ENCODE measurements at regions not wholly inside any gene's neighbourhood (a gene's known extent, or its start where the extent isn't known, plus 50 kb on each side); places are given as distances from the start of the nearest gene placed in this dataset.
"Not testable (repeated sequence)": the region's sequence is repeated elsewhere in the genome, so short reads cannot be mapped to it uniquely, and the experiment has no call there.

- no peak for DNase-seq
These were observed 607.1 kb downstream of the PTPRC start for GRCh38 chr1:199245946-199246345.

- peak; percentile 1 for DNase-seq
These were observed 607.9 kb downstream of the PTPRC start for GRCh38 chr1:199246716-199247115.

DNA sequence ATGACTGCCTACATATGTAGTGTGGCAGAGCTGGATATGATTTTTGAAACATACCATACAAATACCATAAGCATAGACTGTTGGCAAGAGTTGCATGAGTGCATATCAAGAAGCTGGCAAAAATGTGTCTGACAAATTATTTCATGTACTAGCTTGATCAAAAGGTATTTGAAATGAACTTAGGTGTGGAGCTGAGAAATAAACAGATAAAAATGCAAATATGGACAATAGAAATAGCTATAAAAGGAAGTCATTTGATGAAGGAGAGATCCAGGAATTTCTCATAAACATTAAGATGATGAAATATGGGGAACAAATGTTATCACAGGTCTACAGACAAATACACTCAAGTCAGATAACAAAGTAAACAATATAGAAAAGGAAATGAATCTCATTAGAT, 609.1 kb downstream of the PTPRC start:
- no peak for DNase-seq

- not testable (repeated sequence) for DNase-seq
These were observed 615.2 kb downstream of the PTPRC start for GRCh38 chr1:199254040-199254439.

- no peak for DNase-seq
These were observed 622.5 kb downstream of the PTPRC start for GRCh38 chr1:199261328-199261727.

GRCh38 chr1:199264283-199264682, 625.4 kb downstream of the PTPRC start:
- no peak for DNase-seq

- DNase-seq, result no peak
These were observed 626.1 kb downstream of the PTPRC start for GRCh38 chr1:199264911-199265310.

DNA sequence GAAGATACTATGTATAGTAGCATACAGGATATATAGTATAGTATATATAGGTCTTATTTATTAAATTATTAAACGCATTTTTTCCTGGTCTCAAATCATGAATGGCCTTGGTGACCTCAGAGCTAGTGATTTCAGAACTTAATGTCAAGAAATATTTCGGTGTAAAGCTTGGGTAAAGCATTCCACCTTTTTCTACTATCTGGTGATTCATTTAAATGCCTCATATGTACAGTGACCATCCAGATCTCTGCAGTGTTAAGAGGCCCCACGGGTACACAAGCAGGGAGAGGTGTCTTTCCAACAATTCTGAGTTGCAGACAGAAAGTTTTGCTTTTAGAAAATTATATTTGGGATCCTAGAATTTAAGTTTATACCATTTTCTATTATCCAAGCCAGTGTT, 626.5 kb downstream of the PTPRC start:
- no peak for DNase-seq

DNA sequence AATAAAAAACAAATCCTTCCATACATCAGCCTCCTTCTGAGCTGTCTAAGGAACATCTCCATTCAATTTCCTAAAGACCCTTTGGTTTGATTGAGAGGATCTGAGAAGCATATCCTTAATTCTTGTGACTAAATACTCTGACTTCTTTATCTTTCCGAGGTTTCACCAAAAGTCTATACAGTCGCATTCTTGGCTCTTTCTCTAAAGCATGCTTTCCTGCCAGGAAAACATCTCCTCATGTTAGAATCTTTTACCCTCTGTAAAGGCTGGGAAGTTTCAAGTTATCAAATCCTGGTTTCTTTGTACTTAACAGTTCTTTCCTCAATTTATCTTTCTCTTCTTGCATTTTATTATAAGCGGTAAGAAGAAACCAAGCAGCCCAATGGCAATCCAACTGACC, 630.4 kb downstream of the PTPRC start:
- no peak for DNase-seq

DNA sequence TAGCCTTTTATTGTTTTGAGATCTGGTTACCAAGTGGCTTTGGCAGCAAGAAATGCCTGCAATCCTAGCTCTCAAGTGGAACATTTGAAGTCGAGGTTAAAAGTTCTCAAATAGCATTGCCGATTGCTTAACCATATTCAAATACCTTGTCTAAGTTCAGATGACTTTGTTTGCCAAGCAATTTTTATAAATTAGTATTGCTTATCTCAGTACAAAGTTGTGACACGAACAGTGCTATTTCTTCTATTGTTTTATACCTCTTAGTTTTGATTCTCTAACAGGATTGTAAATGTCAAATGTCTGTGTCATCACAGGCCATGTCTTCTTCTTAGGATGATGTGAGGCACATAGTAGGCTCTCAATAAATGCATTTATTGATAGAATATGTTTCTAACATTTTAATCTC, 633.3 kb downstream of the PTPRC start:
- DNase-seq, result no peak

GRCh38 chr1:199272628-199273086, 633.8 kb downstream of the PTPRC start:
- DNase-seq, result no peak

DNA sequence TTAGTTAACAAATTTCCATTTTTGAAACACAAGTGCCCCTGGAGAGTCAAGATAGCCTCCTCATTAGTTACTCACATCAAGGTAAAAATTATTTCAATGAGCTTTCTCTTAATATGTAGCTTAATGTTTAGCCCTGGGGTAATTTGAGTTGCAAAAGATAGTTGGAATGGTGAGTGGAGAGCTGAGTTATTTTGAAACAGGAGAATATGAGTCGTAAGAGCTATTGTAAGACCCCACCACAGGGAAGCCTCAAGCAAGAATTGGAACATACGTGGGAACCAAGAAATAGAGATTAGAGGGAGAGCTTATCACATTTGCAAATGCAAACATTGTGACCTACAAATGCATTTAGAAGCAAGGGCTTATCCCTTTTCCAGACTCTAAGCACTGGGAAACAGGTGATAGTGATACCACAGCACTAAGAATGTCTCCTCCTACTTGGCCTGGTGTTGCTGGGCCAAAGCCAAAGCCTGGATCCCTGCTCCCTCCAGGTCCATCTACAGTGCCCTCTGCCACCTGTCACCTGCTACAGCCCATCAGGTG, 635.1 kb downstream of the PTPRC start:
- DNase-seq, result peak; percentile 46

DNA sequence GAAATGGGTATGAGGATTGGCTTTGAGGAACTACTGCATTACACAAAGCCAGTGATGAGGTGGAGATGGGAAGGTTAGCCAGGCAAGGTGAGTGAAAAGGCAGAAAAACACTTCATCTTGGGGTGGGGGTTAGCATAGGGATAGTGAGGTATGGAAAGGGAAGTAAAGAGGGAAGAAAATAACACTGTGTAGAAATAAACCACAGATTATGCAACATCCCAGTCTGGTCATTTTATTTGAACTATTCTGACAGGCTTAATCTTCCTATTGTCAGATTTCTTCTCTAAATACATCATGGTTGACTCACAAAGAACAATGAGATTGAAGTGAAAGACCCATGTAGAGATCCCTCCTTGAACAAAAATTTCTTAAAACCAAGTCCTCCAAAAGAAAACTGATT, 640.2 kb downstream of the PTPRC start:
- DNase-seq, result no peak

DNA sequence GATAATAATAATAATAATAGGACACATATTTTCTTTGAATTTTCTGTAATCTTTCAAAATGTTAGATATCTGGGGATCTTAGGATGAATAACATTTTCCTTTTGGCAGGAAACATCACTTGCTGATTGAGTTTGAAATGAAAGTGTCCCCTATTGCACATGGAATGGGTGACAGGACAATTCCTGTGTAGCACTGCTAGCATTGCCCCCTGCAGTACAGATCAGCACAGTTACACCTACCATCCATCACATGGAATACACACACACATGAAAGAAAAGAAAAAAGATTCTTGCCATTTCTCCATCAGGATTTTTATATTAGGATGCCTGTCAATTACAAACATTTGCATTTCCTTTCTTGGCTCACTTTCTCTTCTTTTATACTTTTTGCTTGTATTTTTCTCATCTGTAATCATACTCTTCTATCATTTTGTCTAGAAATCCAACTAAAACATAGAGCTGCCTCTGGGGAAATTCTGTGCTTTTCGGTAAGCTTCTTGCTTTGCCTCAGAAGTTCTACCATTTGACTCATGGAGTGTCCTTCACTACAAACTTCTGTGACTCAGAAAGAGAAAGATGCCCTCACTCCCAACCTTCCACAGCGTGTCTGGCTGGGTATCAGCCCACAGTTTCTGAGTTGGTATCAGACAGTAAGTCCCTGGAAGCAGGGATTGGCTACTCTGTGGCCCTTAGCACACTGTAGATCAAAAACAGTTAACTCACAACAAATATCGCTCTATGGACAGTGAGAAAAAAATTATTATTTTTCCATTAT, 641.2 kb downstream of the PTPRC start:
- no peak for DNase-seq

- no peak for DNase-seq
These were observed 644.0 kb downstream of the PTPRC start for GRCh38 chr1:199282751-199283305.

GRCh38 chr1:199283794-199284193, 645.0 kb downstream of the PTPRC start:
- DNase-seq, result no peak

DNA sequence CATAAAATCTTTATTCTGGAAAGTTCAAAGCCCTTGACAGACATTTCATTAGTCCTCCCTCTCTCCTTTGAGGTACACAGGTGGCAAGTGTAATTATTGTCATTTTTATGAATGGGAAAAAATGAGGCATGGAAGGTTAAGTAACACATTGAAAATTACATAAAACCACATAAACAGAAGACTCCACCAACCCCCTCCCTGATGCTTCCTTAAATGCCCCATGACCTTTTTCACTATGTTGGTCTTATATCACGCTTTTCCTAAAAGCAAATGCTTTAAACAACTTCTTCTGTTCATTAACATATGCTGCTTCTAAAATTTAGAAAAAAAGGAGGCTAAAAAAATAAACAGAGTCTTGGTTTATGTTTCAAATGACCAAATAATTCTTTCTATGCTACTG, 648.4 kb downstream of the PTPRC start:
- no peak for DNase-seq

DNA sequence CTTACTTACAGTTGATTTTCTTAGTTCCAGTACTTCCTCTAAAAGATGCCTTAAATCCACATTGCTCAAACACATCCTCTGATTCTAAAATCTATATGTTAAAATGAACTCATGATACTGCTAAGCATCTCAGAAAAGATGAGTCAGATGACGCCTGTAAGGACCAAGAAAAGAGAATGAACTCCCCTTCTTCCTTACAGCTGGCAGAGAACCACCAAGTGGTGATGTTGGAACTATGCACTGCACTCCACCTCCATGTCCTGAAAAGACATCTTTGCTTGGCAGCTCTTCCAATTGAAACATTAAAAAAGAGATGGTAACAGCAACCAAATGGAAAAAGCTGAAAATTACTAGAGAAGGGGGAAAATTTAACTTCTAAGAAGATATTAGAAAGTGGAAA, 648.8 kb downstream of the PTPRC start:
- DNase-seq, result no peak

DNA sequence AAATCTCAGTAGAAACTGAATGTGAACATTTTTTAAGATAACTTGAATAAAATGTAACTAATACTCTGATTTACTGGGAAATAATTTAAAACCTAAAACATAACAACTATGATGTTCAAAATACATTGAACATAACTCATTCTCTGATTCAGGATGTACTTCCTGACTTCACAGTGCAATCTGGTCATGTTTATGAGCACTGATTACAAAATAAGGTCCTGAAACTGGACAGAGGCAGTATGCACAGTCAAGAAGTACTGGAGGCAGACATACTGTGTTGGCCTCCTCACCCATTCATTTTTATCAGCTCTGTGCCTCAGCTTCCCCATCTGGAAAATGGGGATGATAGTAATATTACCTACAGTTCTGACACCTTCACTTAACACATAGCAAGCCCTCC, 651.3 kb downstream of the PTPRC start:
- DNase-seq, result no peak

GRCh38 chr1:199291022-199291740, 652.3 kb downstream of the PTPRC start:
- DNase-seq, result no peak

DNA sequence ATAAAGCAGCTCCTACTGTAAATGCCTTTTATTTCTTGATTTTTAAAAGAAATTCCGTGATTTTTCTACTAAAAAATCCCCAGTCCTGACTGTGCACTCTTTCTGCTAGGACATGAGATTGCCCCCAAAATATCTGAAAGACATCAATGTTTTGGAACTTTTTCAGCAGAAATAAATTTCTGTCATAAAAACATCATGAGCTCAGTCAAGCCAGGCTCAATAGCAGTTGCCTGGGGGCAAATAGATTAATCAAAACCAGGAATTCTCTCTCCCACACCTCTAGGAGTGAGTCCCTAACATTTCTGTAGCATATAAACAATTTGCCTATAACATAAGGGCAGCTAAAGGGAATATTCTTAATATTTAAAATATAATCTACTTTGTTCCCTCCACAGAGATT, 654.1 kb downstream of the PTPRC start:
- no peak for DNase-seq

- no peak for DNase-seq
These were observed 656.3 kb downstream of the PTPRC start for GRCh38 chr1:199295107-199295506.

GRCh38 chr1:199297174-199297573, 658.3 kb downstream of the PTPRC start:
- no peak for DNase-seq

- no peak for DNase-seq
These were observed 659.0 kb downstream of the PTPRC start for GRCh38 chr1:199297887-199298286.

All from NCI-H526 treated with DMSO at 0.1 percent for 48 hours (cell line).